Testis (tissue), 2 donors: ENCODE measurements at regions not wholly inside any gene's neighbourhood (a gene's known extent, or its start where the extent isn't known, plus 50 kb on each side); places are given as distances from the start of the nearest gene placed in this dataset.

ENCODE experiments used
- CTCF ChIP-seq, 3 experiments: fragments of 450-650 bp in 2 of 3; fragments of 200-600 bp in 1 of 3; sonication (generic) in 1 of 3; IDR thresholded peaks; one replicate each; pipeline ENCODE4 v1.5.1; 2016 to 2019; ENCODE audit warnings: antibody characterized with exemption in 3 of 3, mild to moderate bottlenecking in 2 of 3, moderate library complexity in 1 of 3
- POLR2A ChIP-seq: fragments of 450-650 bp; IDR thresholded peaks from one replicate; pipeline ENCODE4 v1.6.1; 2017; ENCODE audit warnings: antibody characterized with exemption, mild to moderate bottlenecking, moderate library complexity

DNA sequence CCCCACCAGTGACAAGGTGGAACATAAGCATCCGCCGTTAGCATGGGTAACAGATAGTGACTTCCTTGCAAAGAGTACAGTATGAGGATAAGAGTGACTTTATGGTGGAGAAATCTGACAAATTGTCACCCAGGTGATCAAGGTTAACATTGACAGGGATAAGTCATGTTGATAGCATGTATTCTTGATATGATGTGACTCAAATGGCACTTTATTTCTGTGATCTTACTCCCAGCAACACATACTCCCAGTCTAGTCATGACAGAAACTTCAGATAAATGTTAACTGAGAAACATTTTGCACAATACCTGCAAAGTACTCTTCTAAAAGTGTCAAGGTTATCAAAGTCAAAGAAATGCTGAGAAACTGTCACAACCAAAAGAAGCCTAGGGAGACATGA is 588.6 kb upstream of the KIF2B start:
- TF ChIP-seq CTCF (IDR thresholded peaks at IDR 0.05) = no peak
- TF ChIP-seq POLR2A = no peak
